Lung (tissue), 11 donors: ENCODE measurements at regions not wholly inside any gene's neighbourhood (a gene's known extent, or its start where the extent isn't known, plus 50 kb on each side); places are given as distances from the start of the nearest gene placed in this dataset.

ENCODE experiments used
- ATAC-seq: fragments of 200-7000 bp; cut with Tn5 transposase; one replicate; pipeline ENCODE4 v1.9.1; 2020; ENCODE audit warnings: moderate number of reproducible peaks; ENCODE audit not compliant: insufficient read depth, low FRiP score
- DNase-seq, 3 donors: peaks; one replicate each; pipeline ENCODE4 v3.0.0-alpha.2; 2013 to 2017
- H3K27ac ChIP-seq, 2 donors: one replicate each; pipeline ENCODE4 v1.5.1; 2013; ENCODE audit warnings: mild to moderate bottlenecking in 2 of 2, moderate library complexity in 2 of 2, control low read depth in 1 of 2, inconsistent platforms in 1 of 2, low read depth in 1 of 2, low read length in 1 of 2
- H3K27me3 ChIP-seq, 3 donors: one replicate each; pipeline ENCODE4 v1.5.1; 2013; ENCODE audit warnings: low read length in 2 of 3; ENCODE audit not compliant: control insufficient read depth in 3 of 3, insufficient read depth in 3 of 3
- H3K36me3 ChIP-seq, 4 donors: one replicate each; pipeline ENCODE4 v1.5.1; 2013; ENCODE audit warnings: low read length in 4 of 4, mild to moderate bottlenecking in 1 of 4, moderate library complexity in 1 of 4; ENCODE audit not compliant: control insufficient read depth in 4 of 4, insufficient read depth in 4 of 4
- H3K4me1 ChIP-seq, 5 donors: one replicate each; pipeline ENCODE4 v1.5.1; 2013; ENCODE audit warnings: low read length in 5 of 5, mild to moderate bottlenecking in 2 of 5, moderate library complexity in 1 of 5; ENCODE audit not compliant: control insufficient read depth in 5 of 5, insufficient read depth in 5 of 5
- H3K4me3 ChIP-seq: one replicate; pipeline ENCODE4 v1.5.1; 2013; ENCODE audit warnings: mild to moderate bottlenecking, control low read depth, moderate library complexity
- H3K9ac ChIP-seq, 2 donors: one replicate each; pipeline ENCODE4 v1.5.1; 2013; ENCODE audit warnings: low read length in 2 of 2, control low read depth in 1 of 2; ENCODE audit not compliant: insufficient read depth in 1 of 2
- H3K9me3 ChIP-seq, 4 donors: one replicate each; pipeline ENCODE4 v1.5.1; 2013; ENCODE audit warnings: low read length in 3 of 4, mild to moderate bottlenecking in 1 of 4, moderate library complexity in 1 of 4; ENCODE audit not compliant: control insufficient read depth in 4 of 4, insufficient read depth in 3 of 4
- WGBS, 2 donors: extraction: QIAGEN DNeasy Blood & Tissue Kit; methylation state at CpG; one replicate each; pipeline ENCODE4 v1.1.7; 2013; 5-methylcytosine and 5-hydroxymethylcytosine counted together
- TF ChIP-seq, protein P1 (sequence below): IDR thresholded peaks from 2 replicates; pipeline ENCODE4 v1.5.1; 2012; ENCODE audit warnings: mild to moderate bottlenecking; ENCODE audit errors: control extremely low read depth, extremely low read depth
- donor health status: control.
- donor health status: control.
- donor health status: Bipolar disorder and iron deficiency.
- donor health status: healthy.
- donor health status: DM: yes; HTN: yes; CAD: no.

DNA sequence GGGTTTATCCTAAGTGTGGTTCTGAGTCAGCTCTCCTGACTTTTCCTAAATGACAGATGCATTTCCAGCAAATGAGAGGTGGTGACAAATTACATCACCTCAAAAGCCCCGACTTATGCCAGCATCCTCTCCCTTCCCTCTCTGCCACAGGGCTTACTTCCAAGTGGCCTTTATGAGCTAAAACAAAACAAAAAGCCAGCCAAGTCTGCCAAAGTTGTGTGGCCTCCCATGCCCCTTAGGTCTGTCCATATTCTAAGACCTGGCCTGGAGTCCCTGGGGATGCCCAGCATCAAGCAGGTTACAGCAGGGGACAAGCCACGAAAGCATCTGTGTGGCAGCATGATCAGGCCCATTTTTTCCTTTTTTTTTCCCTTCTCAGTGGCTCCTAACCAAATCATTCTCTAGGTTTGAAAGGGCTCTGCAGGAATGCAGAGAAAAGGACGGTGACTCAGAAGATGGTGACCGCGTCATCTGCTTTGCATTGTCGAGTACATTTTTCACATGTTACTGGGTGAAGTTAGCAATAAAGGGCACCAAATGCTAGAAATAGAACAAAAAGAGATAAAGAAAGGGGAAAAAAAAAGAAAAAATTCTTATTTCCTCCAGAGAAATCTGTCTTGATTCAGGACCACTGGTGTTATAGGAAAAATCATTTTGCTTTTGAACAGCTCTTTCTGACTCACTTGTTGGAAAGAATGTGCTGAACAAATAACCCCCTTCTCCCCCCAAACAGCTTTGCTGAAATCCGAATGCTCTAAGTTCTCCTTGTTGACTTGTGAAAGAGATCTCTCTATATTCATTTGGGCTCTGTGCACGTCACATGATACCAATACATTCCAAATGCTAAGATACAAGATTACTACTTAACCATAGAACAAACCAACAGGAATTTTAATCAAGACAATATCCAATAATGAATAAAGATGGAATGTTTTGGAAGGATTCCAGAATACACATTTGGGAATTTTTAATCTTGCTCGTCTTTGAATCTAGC, 178.7 kb downstream of the EN1 start:
- Histone ChIP-seq H3K9me3 (no peaks in the 10 kb centered on the region), H3K9ac (no peak overlapping the region), H3K27ac (peak overlapping the region in 1 of 2 donors; percentile 26), H3K4me1 (peaks cover 0 to 23% (median 0%) of the 10 kb centered on the region in 5 donors), H3K27me3 (no peaks in the 10 kb centered on the region), H3K4me3 (no peak overlapping the region), H3K36me3 (no peaks in the 10 kb centered on the region)
- ATAC-seq = peak; percentile 60
- TF ChIP-seq, protein P1, sequence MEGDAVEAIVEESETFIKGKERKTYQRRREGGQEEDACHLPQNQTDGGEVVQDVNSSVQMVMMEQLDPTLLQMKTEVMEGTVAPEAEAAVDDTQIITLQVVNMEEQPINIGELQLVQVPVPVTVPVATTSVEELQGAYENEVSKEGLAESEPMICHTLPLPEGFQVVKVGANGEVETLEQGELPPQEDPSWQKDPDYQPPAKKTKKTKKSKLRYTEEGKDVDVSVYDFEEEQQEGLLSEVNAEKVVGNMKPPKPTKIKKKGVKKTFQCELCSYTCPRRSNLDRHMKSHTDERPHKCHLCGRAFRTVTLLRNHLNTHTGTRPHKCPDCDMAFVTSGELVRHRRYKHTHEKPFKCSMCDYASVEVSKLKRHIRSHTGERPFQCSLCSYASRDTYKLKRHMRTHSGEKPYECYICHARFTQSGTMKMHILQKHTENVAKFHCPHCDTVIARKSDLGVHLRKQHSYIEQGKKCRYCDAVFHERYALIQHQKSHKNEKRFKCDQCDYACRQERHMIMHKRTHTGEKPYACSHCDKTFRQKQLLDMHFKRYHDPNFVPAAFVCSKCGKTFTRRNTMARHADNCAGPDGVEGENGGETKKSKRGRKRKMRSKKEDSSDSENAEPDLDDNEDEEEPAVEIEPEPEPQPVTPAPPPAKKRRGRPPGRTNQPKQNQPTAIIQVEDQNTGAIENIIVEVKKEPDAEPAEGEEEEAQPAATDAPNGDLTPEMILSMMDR = no peak
- DNase-seq = peak in 2 of 3 donors; percentile 23 to 60
- WGBS, 2 donors = 50 to 62% methylated on average over 9 of the region's 9 CpGs

DNA sequence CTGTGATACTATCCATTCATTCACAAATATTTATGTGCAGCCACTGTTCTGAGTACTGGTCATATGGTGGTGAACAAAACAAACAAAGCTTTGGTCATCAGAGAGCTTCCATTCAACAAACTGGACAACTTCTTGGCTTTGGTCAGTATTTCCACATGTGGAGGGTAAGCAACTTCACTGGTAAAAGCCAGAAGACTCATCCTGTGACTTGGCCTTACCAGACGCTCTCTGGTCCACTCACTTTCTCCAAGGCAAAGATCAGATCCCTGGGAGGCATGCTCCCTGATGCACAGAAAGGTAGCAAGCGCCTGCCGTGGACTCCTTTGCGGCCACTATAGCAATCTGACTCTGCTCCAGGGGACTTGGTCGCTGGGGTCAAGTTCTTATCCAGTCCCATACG, 179.5 kb downstream of the EN1 start:
- Histone ChIP-seq H3K27me3 (no peaks in the 10 kb centered on the region), H3K27ac (no peak overlapping the region)
- no peak for ATAC-seq

DNA sequence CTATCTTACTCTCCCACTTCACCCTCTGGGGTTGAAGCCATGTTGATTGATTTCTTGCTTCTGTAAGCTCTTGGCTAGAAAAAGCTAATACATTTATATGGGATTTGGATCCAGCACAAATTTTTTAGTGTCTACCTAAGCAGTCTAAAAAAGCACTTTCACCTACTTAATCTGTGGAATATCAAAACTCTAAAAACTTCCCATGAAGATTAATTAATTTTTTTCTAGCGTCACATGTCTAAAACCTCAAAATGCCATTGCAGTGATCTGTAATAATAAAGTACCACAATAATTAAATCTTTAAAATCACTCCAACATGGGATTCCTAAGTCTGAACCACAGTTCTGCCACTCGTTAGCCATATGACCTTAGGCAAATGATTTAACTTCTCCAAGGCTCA, 180.1 kb downstream of the EN1 start:
- DNase-seq (no peak), ATAC-seq (no peak)
- H3K4me1 ChIP-seq = peaks cover 0 to 23% (median 0%) of the 10 kb centered on the region in 5 donors
- WGBS, 2 donors = 82 to 88% methylated on average over 2 of the region's 2 CpGs
- no peaks in the 10 kb centered on the region for H3K36me3 ChIP-seq
- no peak overlapping the region for H3K4me3 ChIP-seq
- TF ChIP-seq, protein P1 = no peak
- no peaks in the 10 kb centered on the region for H3K27me3 ChIP-seq
- no peak overlapping the region for H3K9ac ChIP-seq
- no peaks in the 10 kb centered on the region for H3K9me3 ChIP-seq
- no peak overlapping the region for H3K27ac ChIP-seq

More for the DNA sequence above, 179.5 kb downstream of the EN1 start:
- Histone ChIP-seq H3K4me1 (peaks cover 0 to 23% (median 0%) of the 10 kb centered on the region in 5 donors), H3K9me3 (no peaks in the 10 kb centered on the region), H3K9ac (no peak overlapping the region), H3K36me3 (no peaks in the 10 kb centered on the region), H3K4me3 (no peak overlapping the region)
- 87 to 89% methylated on average over 6 of the region's 6 CpGs for WGBS, 2 donors
- TF ChIP-seq, protein P1 = no peak
- no peak for DNase-seq
